HG02852 (cell line): ENCODE measurements at regions not wholly inside any gene's neighbourhood (a gene's known extent, or its start where the extent isn't known, plus 50 kb on each side); places are given as distances from the start of the nearest gene placed in this dataset.
"Not testable (repeated sequence)": the region's sequence is repeated elsewhere in the genome, so short reads cannot be mapped to it uniquely, and the experiment has no call there.

Experiments used
- ATAC-seq: cut with Tn5 transposase; IDR thresholded peaks from one replicate; pipeline ENCODE4 v1.9.1; 2021; ENCODE audit warnings: mild to moderate bottlenecking, moderate library complexity; ENCODE audit not compliant: unreplicated experiment

DNA sequence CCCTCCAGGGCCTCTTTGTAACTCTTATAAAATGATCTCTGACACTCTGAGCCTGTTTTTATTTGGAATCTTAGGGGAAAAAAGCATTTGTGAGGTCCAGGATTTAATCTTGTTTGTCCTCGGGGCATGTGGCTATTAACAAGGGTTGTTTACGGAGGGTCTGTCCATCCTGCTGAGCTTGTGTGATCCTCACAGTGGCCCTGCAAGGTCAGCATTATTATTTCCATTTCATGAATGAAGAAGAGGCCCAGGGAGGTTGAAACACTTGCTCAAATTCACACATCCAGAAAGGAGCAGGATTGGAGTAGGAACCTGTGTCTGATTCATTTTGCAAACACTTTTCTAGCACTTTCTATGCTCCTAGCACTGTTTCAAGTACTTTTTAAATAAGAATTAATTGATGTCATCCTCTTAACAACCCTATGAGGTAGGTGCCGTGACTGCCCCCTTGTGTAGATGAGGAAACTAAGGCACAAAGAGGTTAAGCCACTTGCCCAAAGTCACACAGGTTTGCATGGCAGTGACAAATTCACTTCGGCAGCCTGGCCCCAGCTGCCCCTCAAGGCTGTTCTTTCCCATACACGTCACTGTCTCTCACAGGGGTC, 178.9 kb downstream of the MIS18A start:
- no peak for ATAC-seq

DNA sequence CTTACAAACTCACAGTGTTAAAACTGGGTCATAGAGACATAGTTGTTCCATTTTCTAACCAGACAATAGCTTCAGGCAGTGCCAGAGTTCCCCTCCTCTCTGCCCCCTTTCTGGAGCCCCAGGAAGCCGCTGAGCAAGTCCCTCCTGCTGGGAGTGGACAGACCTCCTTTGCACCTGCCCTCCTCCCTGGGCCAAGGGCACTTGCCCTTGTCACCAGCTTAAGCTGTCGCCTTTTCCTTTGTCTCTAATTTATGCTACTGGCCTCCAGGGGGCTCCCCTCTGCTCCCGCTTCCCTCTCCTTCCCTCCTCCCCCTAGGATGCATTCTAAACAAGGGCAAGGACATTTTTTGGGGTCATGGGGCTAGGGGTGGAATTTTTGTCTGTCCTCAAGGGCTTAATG, 182.4 kb downstream of the MIS18A start:
- no peak for ATAC-seq

DNA sequence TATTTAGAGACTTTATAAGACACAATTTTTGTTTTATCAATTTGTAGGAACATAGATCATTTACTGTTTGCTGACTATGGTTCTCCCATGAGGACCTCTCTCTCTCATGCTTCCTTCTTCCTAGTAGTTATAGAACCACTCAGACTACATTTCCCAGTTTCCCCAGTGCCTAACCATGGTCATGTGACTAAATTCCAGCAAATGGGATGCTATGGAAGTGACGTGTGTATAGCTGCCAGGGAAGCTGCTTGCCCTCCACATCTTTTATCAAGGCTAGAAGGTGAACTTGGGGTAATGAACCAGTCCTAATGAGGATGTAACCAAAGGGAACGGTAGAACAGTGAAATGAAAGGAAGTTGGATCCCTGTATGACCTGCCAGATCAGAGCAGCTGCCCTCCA, 184.0 kb downstream of the MIS18A start:
- ATAC-seq: no peak

DNA sequence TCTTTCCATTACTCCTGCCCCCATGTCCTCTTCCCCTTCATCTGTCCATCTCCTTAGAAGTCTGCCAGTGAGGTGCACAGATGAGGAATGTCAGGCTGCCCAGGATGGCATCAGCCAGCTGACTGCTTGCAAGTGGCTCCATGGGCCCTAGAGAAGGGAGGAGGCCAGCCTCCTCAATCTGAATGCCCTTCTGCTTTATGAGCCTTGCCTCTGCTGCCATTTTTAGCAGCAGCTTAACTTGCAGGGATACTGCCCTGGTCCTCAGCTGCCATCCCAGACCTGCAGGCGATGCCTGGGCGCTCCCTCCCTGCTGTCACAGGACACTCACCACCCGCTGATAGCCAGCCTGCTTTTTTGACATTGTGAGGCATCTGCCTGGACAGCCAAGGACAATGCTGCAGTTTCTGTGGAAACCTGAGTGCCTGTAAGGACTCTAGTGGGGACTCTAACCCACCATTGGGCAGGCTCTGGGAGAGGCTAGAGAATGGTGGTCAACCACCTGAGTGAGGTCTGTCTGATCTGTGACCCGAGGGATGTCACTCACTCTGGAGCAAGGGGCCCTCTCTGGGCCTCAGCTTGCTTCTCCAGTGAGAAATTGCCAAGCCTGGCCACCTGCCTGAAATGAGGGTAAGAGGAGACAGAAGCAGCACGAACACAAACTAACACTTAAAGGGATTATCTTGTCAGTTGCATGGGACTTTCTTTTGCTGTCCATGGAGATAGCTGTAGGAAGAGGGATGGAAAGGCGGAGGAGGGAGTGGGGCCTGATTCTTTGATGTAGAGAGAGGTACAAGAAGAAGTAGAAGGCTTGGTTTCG, 185.0 kb downstream of the MIS18A start:
- no peak for ATAC-seq

DNA sequence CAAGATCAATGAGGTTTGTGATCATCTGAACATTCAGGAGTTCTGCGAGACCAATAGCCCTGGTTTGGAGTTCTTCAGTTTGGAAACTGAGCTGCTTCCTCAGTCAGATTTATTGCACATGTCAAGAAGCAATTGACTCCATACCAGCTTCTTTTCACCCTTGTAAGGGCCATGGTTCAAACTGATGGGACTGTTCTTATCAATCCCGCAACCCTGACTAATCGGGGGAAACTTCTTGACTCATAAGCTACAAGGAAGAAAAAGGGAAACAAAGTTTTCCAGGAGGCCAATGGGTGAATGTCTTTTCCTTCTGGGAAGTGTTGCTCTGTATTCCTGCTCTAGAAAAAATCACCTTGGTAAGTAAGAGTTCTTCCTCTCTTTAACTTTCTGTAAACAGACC, 187.9 kb downstream of the MIS18A start:
- no peak for ATAC-seq

DNA sequence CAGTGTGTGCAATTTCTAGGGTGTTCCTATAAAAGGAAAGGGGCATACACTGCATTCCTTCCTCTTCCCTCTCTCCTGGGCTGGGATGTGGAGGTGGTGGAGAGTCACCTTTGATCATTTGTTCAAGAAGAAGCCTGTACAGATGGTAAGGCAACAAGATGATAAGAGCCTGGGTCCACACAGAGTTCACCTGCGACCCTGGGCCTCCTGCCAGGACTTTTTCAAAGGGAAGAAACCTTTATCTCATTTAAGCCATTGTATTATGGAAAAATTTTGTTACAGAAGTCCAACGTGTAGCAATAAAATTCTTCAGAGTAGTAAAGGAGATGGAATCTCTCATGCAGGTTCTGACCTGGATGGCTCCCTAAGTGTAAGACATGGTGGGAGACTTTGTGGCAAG, 189.1 kb downstream of the MIS18A start:
- no peak for ATAC-seq

DNA sequence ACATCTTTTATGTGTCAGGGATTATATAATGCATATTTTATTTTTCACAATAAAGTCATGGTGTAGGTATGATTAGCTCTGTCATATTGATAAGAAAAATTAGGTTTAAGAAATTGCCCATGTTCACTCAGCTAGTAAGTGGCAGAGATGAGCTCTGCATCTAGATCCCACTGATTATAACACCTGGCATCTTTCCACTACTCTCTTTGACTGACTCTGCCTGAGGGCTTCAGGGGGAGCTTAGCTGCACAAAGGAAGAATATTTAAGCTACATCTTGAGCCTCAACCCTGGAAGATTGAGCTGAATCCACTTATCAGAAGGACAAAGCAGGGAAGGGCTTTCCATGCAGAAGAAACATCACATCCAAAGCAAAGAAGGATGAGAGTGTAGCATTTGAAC, 190.4 kb downstream of the MIS18A start:
- ATAC-seq: no peak

DNA sequence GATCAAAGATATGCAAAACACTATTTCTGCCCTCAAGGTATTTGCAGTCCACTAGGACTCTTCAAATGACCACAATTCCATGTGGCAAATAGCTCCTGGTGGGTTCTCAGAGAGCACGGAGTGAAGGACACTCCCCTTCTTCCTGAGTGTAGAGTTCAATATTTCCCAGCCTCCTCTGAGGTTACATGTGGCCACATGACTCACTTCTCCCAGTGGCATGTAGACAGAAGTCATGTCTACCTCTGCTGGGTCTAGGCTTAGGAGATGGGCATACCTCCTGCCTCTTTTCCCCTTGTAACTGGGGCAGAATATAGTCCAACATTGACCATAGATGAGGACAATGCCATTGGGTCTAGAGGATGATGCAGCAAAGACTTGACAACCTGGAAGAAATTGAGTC, 191.4 kb downstream of the MIS18A start:
- ATAC-seq: no peak

DNA sequence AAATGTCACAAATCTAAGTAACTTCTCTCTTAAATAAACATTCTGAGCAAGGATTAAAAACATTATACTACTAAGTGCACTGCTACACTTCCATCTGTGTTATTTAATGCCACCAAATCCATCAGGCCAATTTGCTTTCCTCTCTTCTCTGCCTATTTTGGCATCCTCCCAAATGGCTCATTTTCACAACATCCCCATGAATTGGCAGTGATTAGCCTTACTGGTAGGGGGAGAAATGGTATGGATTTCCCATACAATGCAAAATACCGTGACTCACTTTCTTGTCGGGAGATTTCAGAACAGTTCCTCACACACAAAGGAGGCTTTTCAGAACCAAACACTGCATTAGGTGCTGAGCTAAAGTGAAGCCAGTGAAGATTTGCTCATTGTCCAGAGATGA, 195.7 kb downstream of the MIS18A start:
- no peak for ATAC-seq

DNA sequence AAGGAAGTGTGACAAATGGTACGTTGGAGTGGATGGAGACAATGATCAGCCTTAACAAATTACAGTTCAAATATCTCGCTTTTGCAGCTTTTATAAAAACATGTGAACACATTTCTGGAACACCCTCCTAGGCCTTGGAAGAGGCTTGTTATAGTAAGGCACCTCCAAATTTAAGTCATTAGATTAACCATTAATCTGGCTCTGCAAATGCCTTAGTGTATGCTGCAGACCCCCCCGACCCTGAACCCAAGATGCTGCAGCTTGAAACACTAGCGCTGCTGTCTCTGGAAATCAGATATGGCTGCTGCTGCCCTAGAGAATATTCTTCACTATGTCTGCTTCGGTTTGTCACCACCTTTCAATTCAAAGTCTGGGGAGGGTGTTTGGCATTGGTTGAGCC, 196.4 kb downstream of the MIS18A start:
- no peak for ATAC-seq

DNA sequence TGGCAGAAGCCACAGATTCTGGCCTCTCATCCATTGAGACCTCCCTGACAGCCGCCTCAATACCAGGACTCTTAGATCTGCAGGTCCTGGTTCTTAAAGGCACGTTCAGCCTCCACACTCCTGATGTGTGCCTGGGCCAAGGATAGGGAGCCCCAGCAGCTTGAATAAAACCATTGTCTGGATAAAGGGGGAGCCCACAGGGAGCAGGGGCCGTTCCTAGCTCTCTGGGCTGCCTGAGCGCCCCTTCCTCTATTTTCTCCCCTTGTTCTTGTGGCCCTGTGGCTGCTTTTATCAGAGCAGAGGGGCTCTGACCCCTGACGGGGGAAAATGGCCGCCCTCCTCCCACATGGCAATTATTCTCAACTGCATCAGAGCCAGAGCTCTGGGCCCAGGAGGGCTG, 200.8 kb downstream of the HUNK start:
- ATAC-seq: no peak

DNA sequence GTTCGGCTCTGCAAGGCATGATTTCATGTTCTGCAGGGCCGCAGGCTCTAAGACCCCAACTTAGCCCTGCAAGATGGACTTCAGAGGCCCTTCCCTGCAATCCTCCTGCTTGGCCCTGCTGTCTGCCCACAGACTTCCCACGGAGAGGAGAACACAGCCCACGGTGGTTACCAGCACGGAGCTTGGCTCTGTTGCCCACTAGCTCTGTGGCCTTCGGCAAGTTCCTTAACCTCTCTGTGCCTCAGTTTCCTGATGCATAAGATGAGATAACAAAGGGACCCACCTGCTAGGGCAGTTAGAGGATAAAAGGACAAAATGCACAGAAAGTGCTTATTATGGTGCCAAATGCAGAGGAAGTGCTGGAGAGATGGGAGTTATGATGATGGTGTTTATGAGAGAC, 200.4 kb downstream of the HUNK start:
- no peak for ATAC-seq

DNA sequence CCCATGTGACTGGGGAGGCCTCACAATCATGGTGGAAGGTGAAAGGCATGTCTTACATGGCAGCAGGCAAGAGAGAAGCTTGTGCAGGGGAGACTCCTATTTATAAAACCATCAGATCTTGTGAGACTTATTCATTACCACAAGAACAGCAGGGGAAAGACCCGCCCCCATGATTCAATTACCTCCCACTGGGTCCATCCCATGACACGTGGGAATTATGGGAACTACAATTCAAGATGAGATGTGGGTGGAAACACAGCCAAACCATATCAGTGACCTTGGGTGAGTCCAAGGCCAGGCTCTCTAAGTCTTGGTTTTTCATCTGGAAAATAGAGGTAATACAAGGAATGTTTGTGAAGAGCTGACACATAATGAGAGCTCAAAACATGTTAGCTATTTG, 198.8 kb downstream of the HUNK start:
- not testable (repeated sequence) for ATAC-seq

DNA sequence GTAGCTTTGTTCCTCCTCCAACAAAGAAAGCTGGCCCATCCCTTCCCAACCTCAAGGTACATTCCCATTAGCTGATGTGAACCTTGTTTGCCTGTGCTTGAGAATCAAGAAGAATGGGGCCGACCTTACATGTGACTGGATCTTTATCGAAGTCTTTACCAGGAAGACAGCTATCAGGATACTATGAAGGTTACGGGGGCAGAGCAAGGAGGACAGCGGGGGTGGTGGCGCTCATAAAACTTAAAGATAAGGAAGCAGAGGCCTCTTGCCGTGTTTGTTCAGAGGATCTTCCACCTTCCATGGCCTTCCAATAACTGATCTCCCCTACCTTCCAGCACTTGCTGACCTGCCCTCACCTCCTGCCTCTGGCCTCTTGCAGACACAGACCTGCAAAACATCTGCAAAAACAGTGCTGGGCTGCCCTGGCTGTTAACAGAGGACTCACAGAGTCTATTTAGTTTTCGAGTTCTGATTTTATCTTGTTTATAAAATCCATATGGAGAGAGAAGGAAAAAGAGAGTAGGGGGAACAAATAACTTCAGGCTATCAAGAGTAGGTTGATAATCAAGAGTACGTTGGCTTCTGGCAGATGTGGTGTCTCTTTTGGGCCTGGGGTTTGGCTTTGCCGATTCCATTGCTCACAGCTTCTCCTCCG, 198.0 kb downstream of the HUNK start:
- ATAC-seq: no peak

DNA sequence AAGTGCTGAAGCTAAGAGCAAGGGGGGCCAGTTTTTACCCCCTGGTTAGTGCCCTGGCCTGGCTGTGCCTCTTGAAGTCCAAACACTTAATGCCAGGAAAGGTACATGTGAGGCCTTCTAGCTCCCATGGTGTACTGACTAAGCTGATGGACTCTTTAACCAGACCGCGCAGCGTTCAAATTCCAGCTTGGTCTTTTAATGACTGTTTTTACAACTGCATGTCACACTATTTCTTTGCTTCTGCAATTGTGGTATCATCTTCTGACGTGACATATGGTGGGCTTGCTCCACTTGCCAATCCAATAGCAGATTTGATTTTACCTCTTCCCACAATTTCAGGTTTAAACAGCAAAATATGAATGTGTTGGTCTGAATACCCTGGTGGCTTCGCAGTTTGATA, 197.3 kb downstream of the HUNK start:
- ATAC-seq: no peak

DNA sequence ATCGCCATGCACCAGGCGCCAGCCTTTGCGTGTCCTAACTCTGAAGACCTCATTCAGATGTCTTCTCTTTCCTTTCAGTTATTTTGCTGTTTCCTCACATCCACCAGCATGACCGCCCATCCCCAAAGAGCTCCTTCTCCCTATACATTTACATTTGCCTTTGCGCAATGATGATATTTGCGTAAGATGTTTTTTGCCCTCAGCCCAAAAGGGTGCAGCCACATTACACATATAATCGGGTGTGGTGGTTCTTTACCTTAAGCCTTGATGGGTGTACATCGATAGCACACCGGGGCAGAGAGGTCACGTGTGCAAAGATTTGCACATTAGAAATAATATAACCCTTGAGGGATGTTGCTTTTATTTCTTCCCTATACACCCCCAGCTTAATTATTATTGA, 192.8 kb downstream of the HUNK start:
- ATAC-seq: no peak

DNA sequence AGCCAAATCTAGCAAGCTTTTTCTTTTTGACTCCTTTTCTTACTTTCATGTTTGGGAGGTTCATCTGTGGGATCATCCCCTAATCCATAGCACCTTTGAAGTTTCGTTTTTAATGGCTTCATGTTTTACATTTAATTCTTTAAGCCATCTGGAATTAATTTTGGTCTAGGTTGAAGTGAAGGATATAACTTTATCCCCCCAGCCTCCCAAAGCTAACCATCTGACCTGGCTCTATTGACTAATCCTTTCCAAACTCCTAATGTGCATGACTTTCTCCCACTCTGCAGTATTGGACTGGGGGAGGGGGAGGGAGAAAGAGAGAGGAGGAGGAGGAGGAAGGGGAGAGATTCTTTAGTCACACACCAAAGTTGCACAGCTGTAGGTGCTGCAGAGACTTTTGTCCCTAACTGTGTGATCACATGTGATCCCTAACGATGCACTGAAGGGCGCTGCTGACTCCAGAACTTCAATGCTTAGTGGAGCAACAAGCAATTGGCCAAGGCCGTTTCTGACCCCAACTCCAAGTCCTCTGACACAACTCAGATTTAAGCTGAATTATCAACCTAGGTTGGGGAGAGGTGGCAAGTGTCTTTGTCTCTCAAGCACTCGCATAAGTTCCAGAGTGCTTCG, 191.6 kb downstream of the HUNK start:
- ATAC-seq: no peak

DNA sequence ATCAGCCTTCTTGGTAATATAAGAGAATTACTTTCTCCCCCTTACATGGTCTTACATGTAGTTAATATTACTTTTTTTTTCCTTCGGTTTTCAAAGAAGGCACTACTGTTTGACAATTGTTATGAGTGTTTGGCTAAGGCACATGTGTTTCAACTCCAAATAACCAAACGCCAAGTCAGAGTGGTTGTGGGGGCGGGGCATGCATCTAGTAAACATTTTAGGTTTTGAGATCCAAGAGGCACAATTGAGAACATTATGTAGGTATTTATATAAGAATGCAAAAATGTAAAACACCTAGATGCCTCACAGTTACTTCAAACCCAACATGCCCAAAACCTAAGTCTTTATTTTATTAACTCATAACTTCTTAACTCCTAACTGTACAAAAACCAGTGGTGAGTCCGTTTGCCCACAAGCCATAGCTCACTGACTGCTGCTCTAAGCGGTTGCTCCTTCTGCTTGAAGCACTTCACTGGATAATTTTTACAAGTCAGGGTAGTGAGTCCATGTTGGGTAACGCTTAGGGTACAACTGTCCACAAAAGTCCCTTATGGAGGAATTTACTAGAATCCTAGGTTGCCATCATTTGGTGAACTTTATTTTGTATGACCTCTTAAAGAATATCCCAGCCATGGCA, 189.9 kb downstream of the HUNK start:
- no peak for ATAC-seq

DNA sequence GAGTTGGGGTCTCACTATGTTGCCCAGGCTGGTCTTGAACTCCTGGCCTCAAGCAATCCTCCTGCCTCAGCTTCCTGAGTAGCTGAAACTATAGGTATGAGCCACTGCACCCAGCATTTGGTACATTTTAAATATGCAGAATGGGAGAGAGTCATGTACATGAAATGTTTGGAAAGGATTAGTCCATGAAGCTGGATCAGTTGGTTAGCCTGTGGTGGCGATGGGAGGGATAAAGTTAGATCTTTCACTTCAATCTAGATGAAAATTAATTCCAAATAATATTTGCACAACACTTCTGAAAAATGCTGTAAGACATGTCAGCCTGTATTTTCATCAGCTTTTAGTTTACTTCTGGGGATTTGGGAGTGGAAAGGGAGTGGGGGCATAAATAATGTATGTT, 188.9 kb downstream of the HUNK start:
- no peak for ATAC-seq

DNA sequence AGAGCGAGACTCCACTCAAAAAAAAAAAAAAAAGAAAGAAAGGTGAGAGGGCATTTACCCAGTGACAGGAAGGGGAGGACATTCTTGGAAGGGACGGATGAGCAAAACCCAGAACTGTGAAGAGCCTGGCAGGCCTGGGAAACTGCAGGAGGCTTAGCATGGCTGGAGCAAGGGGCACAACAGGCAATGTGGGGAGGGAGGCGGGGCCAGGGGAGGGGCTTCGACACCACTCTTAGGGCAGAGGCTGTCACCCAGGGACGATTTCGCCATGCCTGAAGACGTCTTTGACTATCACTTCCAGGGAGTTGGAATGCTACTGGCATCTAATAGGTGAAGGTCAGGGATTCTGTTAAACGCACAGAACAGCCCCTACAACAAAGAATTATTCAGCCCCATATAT, 184.0 kb downstream of the HUNK start:
- no peak for ATAC-seq

DNA sequence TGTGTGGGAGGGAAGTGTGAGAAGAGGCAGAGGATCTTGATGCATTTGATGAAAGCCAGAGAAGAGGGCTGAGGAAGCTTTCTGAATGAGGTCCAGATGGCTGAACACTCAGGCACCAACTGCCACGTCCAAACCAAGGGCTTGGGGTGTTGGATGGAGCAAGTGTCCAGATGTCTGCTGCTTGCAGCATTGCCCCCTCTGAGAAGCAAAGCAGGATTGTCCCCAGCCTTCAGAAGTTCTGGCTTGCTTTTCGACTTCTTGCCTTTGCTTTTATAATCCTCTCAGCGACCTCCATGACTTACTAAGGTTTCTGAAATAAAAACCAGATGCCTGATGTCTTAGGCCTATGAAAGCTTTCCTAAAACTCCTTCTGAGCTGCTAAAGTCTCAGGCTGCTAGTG, 182.5 kb downstream of the HUNK start:
- no peak for ATAC-seq
